Glomerular visceral epithelial cell (primary cell): ENCODE measurements at regions not wholly inside any gene's neighbourhood (a gene's known extent, or its start where the extent isn't known, plus 50 kb on each side); places are given as distances from the start of the nearest gene placed in this dataset.
"Not testable (repeated sequence)": the region's sequence is repeated elsewhere in the genome, so short reads cannot be mapped to it uniquely, and the experiment has no call there.

ENCODE experiments used
- DNase-seq: peaks from one replicate; pipeline ENCODE4 v3.0.0-alpha.2; 2016; ENCODE audit errors: extremely low spot score

- no peak for DNase-seq
Measured at GRCh38 chr3:18237251-18238005, 187.7 kb downstream of the SATB1 start.

GRCh38 chr3:18236726-18237125 is 188.4 kb downstream of the SATB1 start:
- DNase-seq, result no peak

GRCh38 chr3:18234717-18235335 is 190.3 kb downstream of the SATB1 start:
- DNase-seq, result no peak

- no peak for DNase-seq
Measured at GRCh38 chr3:18233987-18234716, 191.0 kb downstream of the SATB1 start.

- no peak for DNase-seq
Measured at GRCh38 chr3:18232317-18232716, 192.8 kb downstream of the SATB1 start.

DNA sequence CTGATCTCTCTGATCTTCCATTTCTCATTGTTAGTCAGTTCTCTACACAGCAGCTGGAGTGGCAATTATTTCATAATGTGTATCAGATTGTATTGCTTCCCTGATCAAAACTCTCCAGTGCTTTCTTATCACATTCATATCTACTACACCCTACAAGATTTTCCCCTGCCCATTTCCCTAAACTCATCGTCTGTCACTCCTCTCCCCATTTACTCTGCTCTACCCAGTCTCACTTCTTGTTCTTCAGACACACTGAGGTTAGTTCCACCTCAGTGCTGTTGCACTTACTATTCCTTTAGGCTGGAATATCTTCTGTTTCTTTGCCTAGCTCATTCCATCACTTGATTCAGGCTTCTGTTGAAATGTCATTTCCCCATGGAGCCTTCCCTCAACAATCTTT is 197.1 kb downstream of the SATB1 start:
- no peak for DNase-seq

DNA sequence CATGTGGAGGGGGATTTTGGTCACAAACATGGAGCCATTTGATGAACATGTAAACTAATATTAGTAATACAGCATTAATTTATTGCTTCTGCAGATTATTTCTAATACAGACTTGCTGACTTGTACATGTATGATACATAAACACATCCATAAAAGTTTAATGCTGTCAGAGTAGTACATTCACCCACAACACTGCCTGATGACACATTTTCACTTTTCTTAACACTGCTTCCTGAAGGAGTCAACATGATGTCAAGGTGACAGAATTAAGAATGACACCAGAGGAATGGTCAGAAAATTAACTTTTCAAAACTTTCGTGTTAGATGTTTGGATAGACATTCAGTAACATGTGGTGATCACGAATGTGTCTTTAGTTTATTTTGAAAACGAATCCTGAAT is 199.4 kb downstream of the SATB1 start:
- DNase-seq, result no peak

GRCh38 chr3:18224426-18224825 is 200.7 kb downstream of the SATB1 start:
- DNase-seq, result no peak

DNA sequence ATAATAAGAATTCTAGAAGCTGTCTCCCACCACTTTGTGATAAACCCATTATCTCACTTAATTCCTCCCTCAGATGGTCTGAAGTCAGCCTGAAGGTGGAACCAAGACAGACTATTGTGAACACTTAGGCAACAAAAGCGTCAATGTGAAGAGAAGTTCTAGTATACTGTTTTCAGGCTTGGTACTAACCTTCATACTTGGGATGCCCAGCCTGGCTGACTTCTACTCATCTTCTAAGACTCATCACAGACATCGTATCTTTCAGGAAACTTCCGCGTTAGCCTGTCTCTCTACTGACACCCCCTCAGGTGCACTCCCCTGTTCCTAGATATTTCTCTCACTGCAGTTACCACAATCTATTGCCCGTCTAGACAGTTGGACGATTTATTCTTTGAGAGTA is 201.2 kb downstream of the SATB1 start:
- no peak for DNase-seq

DNA sequence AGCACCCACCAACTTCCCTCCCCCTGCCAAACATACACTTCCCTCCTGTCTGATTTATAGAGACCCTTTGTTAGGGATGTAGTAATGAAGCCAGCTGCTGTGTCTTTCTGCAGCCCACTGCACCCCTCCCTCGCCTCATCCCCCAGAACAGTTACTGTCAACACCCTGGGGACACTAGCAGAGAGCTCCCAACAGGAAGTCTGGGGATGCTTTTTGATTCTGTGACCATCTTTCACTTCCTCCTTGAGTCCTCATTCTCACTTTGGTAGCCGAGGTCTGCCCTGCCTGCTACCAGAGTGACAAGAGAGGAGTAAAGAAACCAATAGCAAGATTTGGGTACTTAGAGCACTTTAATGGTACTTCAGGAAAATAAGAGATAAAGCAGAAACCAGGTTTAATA is 201.6 kb downstream of the SATB1 start:
- DNase-seq, result no peak

DNA sequence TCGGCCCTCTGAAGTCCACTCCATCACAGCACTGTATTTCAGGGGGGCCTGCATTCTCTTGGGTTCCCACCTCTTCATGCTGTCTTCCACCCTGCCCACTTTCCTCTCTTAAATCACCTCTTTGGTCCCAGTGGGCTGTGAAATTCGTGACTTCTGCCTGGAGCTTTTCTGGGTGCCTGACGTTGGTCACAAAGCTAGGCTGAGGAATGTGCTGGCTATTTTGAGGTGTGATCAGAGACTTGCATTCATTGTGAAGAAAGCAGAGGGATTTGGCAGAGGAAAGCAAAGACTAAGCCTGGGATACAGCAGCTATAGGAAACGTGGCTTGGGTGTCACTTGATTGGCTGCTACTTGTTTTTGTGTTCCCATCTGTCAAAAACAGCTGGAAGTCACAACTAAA is 202.5 kb downstream of the SATB1 start:
- DNase-seq, result no peak

- no peak for DNase-seq
Measured at GRCh38 chr3:18217507-18218174, 207.5 kb downstream of the SATB1 start.

DNA sequence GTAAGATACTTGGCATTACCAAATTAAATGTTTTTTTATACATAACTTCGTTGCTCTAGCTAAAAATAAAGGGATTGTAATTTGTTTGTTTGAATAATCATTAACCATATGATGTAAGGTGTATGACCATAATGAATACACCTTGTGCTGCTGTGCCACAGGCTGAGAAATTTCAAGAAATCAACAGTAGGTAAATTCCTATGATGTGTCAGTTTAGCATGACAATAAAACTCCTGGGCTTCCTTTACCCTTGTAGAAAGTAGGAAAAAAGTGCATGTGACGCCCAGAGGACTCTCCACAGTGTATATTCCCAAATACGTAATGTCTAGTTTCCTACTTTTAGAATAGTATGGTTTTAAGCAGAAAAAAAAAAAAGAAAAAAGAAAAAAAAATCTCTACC is 208.1 kb downstream of the SATB1 start:
- no peak for DNase-seq

- DNase-seq, result no peak
Measured at GRCh38 chr3:18215639-18216038, 209.5 kb downstream of the SATB1 start.

- DNase-seq, result no peak
Measured at GRCh38 chr3:18211116-18211515, 214.0 kb downstream of the SATB1 start.

- no peak for DNase-seq
Measured at GRCh38 chr3:18208856-18209255, 216.3 kb downstream of the SATB1 start.

- DNase-seq, result no peak
Measured at GRCh38 chr3:18208091-18208490, 217.0 kb downstream of the SATB1 start.

DNA sequence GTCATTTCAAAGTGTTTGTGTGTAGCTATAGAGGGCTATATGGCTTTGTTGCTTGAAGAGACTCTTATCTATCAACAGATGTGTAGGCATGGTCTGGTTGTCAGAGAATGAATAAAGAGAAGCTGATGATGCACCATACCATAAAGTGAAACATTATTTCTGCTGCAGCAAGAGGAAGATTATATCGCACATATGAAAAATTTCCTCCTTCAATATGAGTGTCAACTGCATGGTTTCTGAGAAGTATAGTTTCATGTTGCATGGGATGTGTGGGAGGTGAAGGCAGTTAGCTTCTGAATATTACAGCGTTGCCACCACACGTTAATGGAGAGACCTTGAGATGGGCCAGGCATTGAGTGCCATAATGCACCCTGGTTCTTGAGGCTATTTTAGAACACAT is 217.9 kb downstream of the SATB1 start:
- DNase-seq, result no peak

GRCh38 chr3:18205701-18206100 is 219.4 kb downstream of the SATB1 start:
- DNase-seq, result not testable (repeated sequence)

DNA sequence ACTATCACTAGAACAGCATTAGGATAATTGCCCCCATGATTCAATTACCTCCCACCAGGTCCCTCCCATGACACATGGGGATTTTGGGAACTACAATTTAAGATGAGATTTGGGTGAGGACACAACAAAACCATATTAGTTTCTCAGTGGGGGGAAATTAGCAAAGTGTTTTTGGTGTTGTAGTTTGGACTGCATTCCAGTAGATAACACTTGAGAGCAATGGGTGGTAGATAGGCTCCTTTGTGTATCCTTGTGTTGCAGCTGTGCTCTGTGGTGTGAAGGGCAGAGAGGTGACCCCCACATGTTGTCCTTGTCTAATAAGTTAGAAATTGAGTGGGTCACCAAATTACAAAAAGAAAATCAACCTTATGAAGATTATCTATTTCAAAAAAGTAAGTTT is 223.8 kb downstream of the SATB1 start:
- DNase-seq, result no peak

- DNase-seq, result no peak
Measured at GRCh38 chr3:18199757-18200156, 225.4 kb downstream of the SATB1 start.

DNA sequence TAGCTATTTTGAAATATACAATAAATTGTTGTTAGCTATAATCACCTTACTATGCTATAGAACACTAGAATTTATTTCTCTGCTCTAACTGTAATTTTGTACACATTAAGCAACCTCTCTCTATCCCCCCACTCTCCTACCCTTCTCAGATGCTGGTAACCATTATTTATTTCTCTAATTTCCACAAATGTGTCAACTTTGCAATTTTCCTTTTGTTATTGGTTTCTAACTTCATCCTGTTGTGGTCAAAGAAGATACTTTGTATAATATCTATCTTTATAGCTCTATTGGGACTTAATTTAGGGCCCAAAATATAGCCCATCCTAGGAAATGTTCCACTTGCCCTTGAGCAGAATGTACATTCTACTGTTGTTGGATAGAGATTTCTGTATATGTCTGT is 229.3 kb downstream of the SATB1 start:
- DNase-seq, result no peak
